BJ (cell line): ENCODE measurements at regions not wholly inside any gene's neighbourhood (a gene's known extent, or its start where the extent isn't known, plus 50 kb on each side); places are given as distances from the start of the nearest gene placed in this dataset.

Experiments
- CTCF ChIA-PET: fragments of 350-600 bp; formaldehyde crosslinking; extraction: SDS; loops from one replicate; lab custom pipeline; 2021; ENCODE audit warnings: antibody characterized with exemption, inconsistent platforms; lab: Yijun Ruan, JAX
- POLR2A ChIA-PET: fragments of 300-600 bp; sonication (Branson Sonifier 250); formaldehyde crosslinking; extraction: SDS; loops from one replicate; lab custom pipeline; 2021; ENCODE audit warnings: antibody characterized with exemption; lab: Charles Lee
- DNase-seq: peaks from one replicate; pipeline ENCODE4 v3.0.0-alpha.2; 2011; ENCODE audit warnings: low read depth
- H3K27me3 ChIP-seq: 2 replicates; pipeline ENCODE4 v1.6.0; 2011; ENCODE audit warnings: low read length; ENCODE audit not compliant: control insufficient read depth, insufficient read depth
- H3K36me3 ChIP-seq: 2 replicates; pipeline ENCODE4 v1.5.1; 2011; ENCODE audit warnings: low read length; ENCODE audit not compliant: control insufficient read depth, insufficient read depth
- H3K4me3 ChIP-seq: 2 replicates; pipeline ENCODE4 v1.5.1; 2011; ENCODE audit warnings: low read depth, mild to moderate bottlenecking, control low read depth, low read length
- CTCF ChIP-seq: IDR thresholded peaks from 2 replicates; pipeline ENCODE4 v1.5.1; 2011; ENCODE audit warnings: low read depth, mild to moderate bottlenecking, control low read depth, inconsistent platforms, low read length, moderate library complexity; ENCODE audit not compliant: insufficient read depth

- POLR2A ChIA-PET, result no interaction called here
- no peak for TF ChIP-seq CTCF
- no peaks in the 10 kb centered on the region for H3K27me3 ChIP-seq
- no peaks in the 10 kb centered on the region for H3K36me3 ChIP-seq
- CTCF ChIA-PET, result no interaction called here
- no peak for DNase-seq
- H3K4me3 ChIP-seq, result no peak overlapping the region
These were observed 238.7 kb upstream of the KCNIP4 start for GRCh38 chr4:22187203-22187820.

- ChIA-PET POLR2A (no interaction called here), CTCF (no interaction called here)
- TF ChIP-seq CTCF, result no peak
- Histone ChIP-seq H3K36me3 (no peaks in the 10 kb centered on the region), H3K27me3 (no peaks in the 10 kb centered on the region), H3K4me3 (no peak overlapping the region)
- no peak for DNase-seq
These were observed 233.2 kb upstream of the KCNIP4 start for GRCh38 chr4:22181736-22182135.

- CTCF ChIA-PET, result interaction anchor here (1.1 kb wide), 1 partner anchor 390 kb away, joined by 5 read pairs; no protein-coding TSS in a partner anchor
- no peak overlapping the region for H3K4me3 ChIP-seq
- no peak for TF ChIP-seq CTCF
- POLR2A ChIA-PET, result no interaction called here
- H3K36me3 ChIP-seq, result no peaks in the 10 kb centered on the region
- no peaks in the 10 kb centered on the region for H3K27me3 ChIP-seq
- DNase-seq, result peak; percentile 44
These were observed 230.7 kb upstream of the KCNIP4 start for GRCh38 chr4:22179124-22179874.

- CTCF ChIA-PET, result no interaction called here
- H3K27me3 ChIP-seq, result no peaks in the 10 kb centered on the region
- H3K4me3 ChIP-seq, result no peak overlapping the region
- POLR2A ChIA-PET, result no interaction called here
- no peak for TF ChIP-seq CTCF
- no peaks in the 10 kb centered on the region for H3K36me3 ChIP-seq
- DNase-seq, result no peak
These were observed 226.1 kb upstream of the KCNIP4 start for GRCh38 chr4:22174640-22175039.

GRCh38 chr4:22170353-22170752 lies 221.8 kb upstream of the KCNIP4 start:
- DNase-seq, result no peak
- no peaks in the 10 kb centered on the region for H3K36me3 ChIP-seq
- no peak for TF ChIP-seq CTCF
- no peaks in the 10 kb centered on the region for H3K27me3 ChIP-seq
- H3K4me3 ChIP-seq, result no peak overlapping the region
- ChIA-PET CTCF (no interaction called here), POLR2A (no interaction called here)
